IMR-90 (cell line): ENCODE measurements at regions not wholly inside any gene's neighbourhood (a gene's known extent, or its start where the extent isn't known, plus 50 kb on each side); places are given as distances from the start of the nearest gene placed in this dataset.

Experiments used
- ATAC-seq: fragments of 200-7000 bp; cut with Tn5 transposase; 2 replicates; pipeline ENCODE4 v1.9.1; 2020; ENCODE audit warnings: low read depth, mild to moderate bottlenecking, moderate library complexity
- BruUV-seq: library from RNA; stranded (reverse); fragments of 400-500 nt; replicated peaks from 2 replicates; lab custom pipeline; 2021; lab: Mats Ljungman, UMichigan
- CTCF ChIA-PET: fragments of 300-600 bp; formaldehyde crosslinking; extraction: SDS; loops from one replicate; lab custom pipeline; 2021; ENCODE audit warnings: antibody characterized with exemption; lab: Yijun Ruan, JAX
- POLR2A ChIA-PET: fragments of 300-600 bp; sonication (Branson Sonifier 250); formaldehyde crosslinking; loops from one replicate; lab custom pipeline; 2022; ENCODE audit warnings: antibody characterized with exemption; ENCODE audit not compliant: unreplicated experiment; lab: Charles Lee
- DNase-seq: peaks from one replicate; pipeline ENCODE4 v3.0.0; 2013
- H2AFZ ChIP-seq: replicated peaks from 2 replicates; pipeline ENCODE3; 2013; ENCODE audit warnings: low read length, mild to moderate bottlenecking; ENCODE audit not compliant: poor library complexity
- H2AK5ac ChIP-seq: 2 replicates; pipeline ENCODE4 v1.6.1; 2013; ENCODE audit warnings: low read depth, low read length, inconsistent platforms
- H2AK9ac ChIP-seq: replicated peaks from 2 replicates; pipeline ENCODE3; 2013; ENCODE audit warnings: mild to moderate bottlenecking, low read depth, low read length, moderate library complexity; ENCODE audit not compliant: poor library complexity
- H2BK120ac ChIP-seq: 2 replicates; pipeline ENCODE4 v1.6.1; 2013; ENCODE audit warnings: low read depth, low read length, inconsistent platforms
- H2BK15ac ChIP-seq: 3 replicates; pipeline ENCODE4 v1.6.1; 2013; ENCODE audit warnings: low read depth, low read length, inconsistent platforms
- H2BK20ac ChIP-seq: 2 replicates; pipeline ENCODE4 v1.6.1; 2013; ENCODE audit warnings: low read depth, mild to moderate bottlenecking, inconsistent platforms, low read length, moderate library complexity
- H2BK5ac ChIP-seq: 2 replicates; pipeline ENCODE4 v1.6.1; 2013; ENCODE audit warnings: mild to moderate bottlenecking, low read depth, low read length, inconsistent platforms; ENCODE audit not compliant: poor library complexity, severe bottlenecking
- H3K14ac ChIP-seq: replicated peaks from 2 replicates; pipeline ENCODE4 v1.6.1; 2013; ENCODE audit warnings: low read depth, low read length, inconsistent platforms
- H3K18ac ChIP-seq: 2 replicates; pipeline ENCODE4 v1.6.1; 2013; ENCODE audit warnings: low read depth, low read length, control low read depth
- H3K23ac ChIP-seq: 2 replicates; pipeline ENCODE4 v1.6.1; 2013; ENCODE audit warnings: low read depth, low read length, inconsistent platforms
- H3K27ac ChIP-seq: 2 replicates; pipeline ENCODE4 v1.5.1; 2013; ENCODE audit warnings: mild to moderate bottlenecking, control low read depth, low read length; ENCODE audit not compliant: insufficient read depth
- H3K27me3 ChIP-seq: 2 replicates; pipeline ENCODE4 v1.6.1; 2013; ENCODE audit warnings: low read length; ENCODE audit not compliant: control insufficient read depth, insufficient read depth
- H3K36me3 ChIP-seq: 2 replicates; pipeline ENCODE4 v1.6.1; 2013; ENCODE audit warnings: low read length, mixed read lengths; ENCODE audit not compliant: control insufficient read depth, insufficient read depth
- H3K4ac ChIP-seq: 2 replicates; pipeline ENCODE4 v1.6.1; 2013; ENCODE audit warnings: low read depth, low read length, inconsistent platforms
- H3K4me1 ChIP-seq: 2 replicates; pipeline ENCODE4 v1.6.1; 2013; ENCODE audit warnings: low read length, mixed read lengths; ENCODE audit not compliant: control insufficient read depth, insufficient read depth
- H3K4me2 ChIP-seq: 2 replicates; pipeline ENCODE4 v1.6.1; 2013; ENCODE audit warnings: low read depth, mild to moderate bottlenecking, control low read depth, low read length, moderate library complexity
- H3K4me3 ChIP-seq: 2 replicates; pipeline ENCODE4 v1.5.1; 2013; ENCODE audit warnings: low read depth, mild to moderate bottlenecking, control low read depth, low read length, moderate library complexity; ENCODE audit not compliant: insufficient read depth
- H3K56ac ChIP-seq: 2 replicates; pipeline ENCODE4 v1.6.1; 2013; ENCODE audit warnings: low read length, inconsistent platforms; ENCODE audit not compliant: insufficient read depth; ENCODE audit errors: extremely low read depth
- H3K79me1 ChIP-seq, 2 experiments: 2 replicates each; pipeline ENCODE4 v1.6.1; 2013; ENCODE audit warnings: low read length in 2 of 2, inconsistent platforms in 1 of 2, low read depth in 1 of 2
- H3K9ac ChIP-seq: 2 replicates; pipeline ENCODE4 v1.6.1; 2013; ENCODE audit warnings: low read depth, low read length, control low read depth
- H3K9me1 ChIP-seq: 2 replicates; pipeline ENCODE4 v1.6.1; 2013; ENCODE audit warnings: low read length, inconsistent platforms; ENCODE audit not compliant: insufficient read depth
- H3K9me3 ChIP-seq: 2 replicates; pipeline ENCODE4 v1.6.1; 2013; ENCODE audit warnings: low read length; ENCODE audit not compliant: control insufficient read depth, insufficient read depth
- H4K20me1 ChIP-seq: 2 replicates; pipeline ENCODE4 v1.6.1; 2013; ENCODE audit warnings: low read length, inconsistent platforms; ENCODE audit not compliant: insufficient read depth
- H4K5ac ChIP-seq: 2 replicates; pipeline ENCODE4 v1.6.1; 2013; ENCODE audit warnings: mild to moderate bottlenecking, low read depth, low read length, control low read depth
- H4K8ac ChIP-seq, 2 experiments: 2 replicates each; pipeline ENCODE4 v1.6.1; 2013; ENCODE audit warnings: low read depth in 2 of 2, low read length in 2 of 2, control low read depth in 1 of 2, inconsistent platforms in 1 of 2
- H4K91ac ChIP-seq: 2 replicates; pipeline ENCODE4 v1.6.1; 2013; ENCODE audit warnings: low read depth, low read length, inconsistent platforms; ENCODE audit not compliant: insufficient read depth
- BHLHE40 ChIP-seq: fragments of 150-350 bp; IDR thresholded peaks from 2 replicates; pipeline ENCODE4 v1.6.1; 2016; ENCODE audit warnings: mild to moderate bottlenecking, low read depth, low read length
- CEBPB ChIP-seq: IDR thresholded peaks from 2 replicates; pipeline ENCODE4 v1.6.1; 2012; ENCODE audit warnings: low read depth, low read length, improper control_type of control experiment
- CHD1 ChIP-seq: IDR thresholded peaks from 2 replicates; pipeline ENCODE4 v1.6.1; 2012; ENCODE audit warnings: low read depth, low read length, improper control_type of control experiment
- CTCF ChIP-seq: conservative IDR thresholded peaks from 2 replicates; pipeline ENCODE4 v1.5.1; 2012; ENCODE audit warnings: mild to moderate bottlenecking, low read depth, low read length, improper control_type of control experiment
- ELK1 ChIP-seq: fragments of 150-350 bp; IDR thresholded peaks from 2 replicates; pipeline ENCODE4 v1.6.1; 2016; ENCODE audit warnings: low read depth, mild to moderate bottlenecking, low read length, moderate library complexity, borderline replicate concordance
- FOS ChIP-seq: fragments of 150-350 bp; IDR thresholded peaks from 2 replicates; pipeline ENCODE4 v1.6.1; 2016; ENCODE audit warnings: low read depth, low read length
- MAFK ChIP-seq: IDR thresholded peaks from 2 replicates; pipeline ENCODE4 v1.6.1; 2012; ENCODE audit warnings: low read depth, low read length, improper control_type of control experiment
- MAZ ChIP-seq: IDR thresholded peaks from 2 replicates; pipeline ENCODE4 v1.6.1; 2012; ENCODE audit warnings: low read depth, mild to moderate bottlenecking, low read length, improper control_type of control experiment, moderate library complexity, borderline replicate concordance
- MXI1 ChIP-seq: IDR thresholded peaks from 2 replicates; pipeline ENCODE4 v1.6.1; 2012; ENCODE audit warnings: low read depth, mild to moderate bottlenecking, low read length, moderate library complexity, borderline replicate concordance
- NFE2L2 ChIP-seq: fragments of 150-350 bp; IDR thresholded peaks from 2 replicates; pipeline ENCODE4 v1.6.1; 2016; ENCODE audit warnings: low read depth, mild to moderate bottlenecking, low read length
- POLR2A ChIP-seq: IDR thresholded peaks from 2 replicates; pipeline ENCODE4 v1.6.1; 2012; ENCODE audit warnings: mild to moderate bottlenecking, low read depth, low read length
- RAD21 ChIP-seq: IDR thresholded peaks from 2 replicates; pipeline ENCODE4 v1.6.1; 2012; ENCODE audit warnings: low read length, improper control_type of control experiment
- RCOR1 ChIP-seq: IDR thresholded peaks from 2 replicates; pipeline ENCODE4 v1.6.1; 2012; ENCODE audit warnings: mild to moderate bottlenecking, low read length, improper control_type of control experiment; ENCODE audit not compliant: insufficient replicate concordance
- RFX5 ChIP-seq: IDR thresholded peaks from 2 replicates; pipeline ENCODE4 v1.8.0; 2012; ENCODE audit warnings: low read depth, mild to moderate bottlenecking, low read length, moderate library complexity
- SMC3 ChIP-seq: fragments of 150-350 bp; IDR thresholded peaks from 2 replicates; pipeline ENCODE4 v1.6.1; 2016; ENCODE audit warnings: low read depth, mild to moderate bottlenecking, antibody characterized with exemption, low read length, moderate library complexity
- USF2 ChIP-seq: fragments of 150-350 bp; IDR thresholded peaks from 2 replicates; pipeline ENCODE4 v1.6.1; 2017; ENCODE audit warnings: mild to moderate bottlenecking, antibody characterized with exemption, low read length, low read depth
- WGBS, 2 experiments: methylation state at CpG; one replicate each; pipeline versions ENCODE4 v1.1.5 to v1.1.7; 2013; ENCODE audit warnings: missing lambda C conversion rate in 2 of 2; ENCODE audit not compliant: insufficient read length in 1 of 2; ENCODE audit errors: extremely low coverage in 2 of 2; 5-methylcytosine and 5-hydroxymethylcytosine counted together
- dilution Hi-C: fragments of 300-500 bp; cut with HindIII; formaldehyde crosslinking; loops from one replicate; pipeline ENCODE4 v1.14.3; 2018; ENCODE audit warnings: low sequenced_read_pairs; ENCODE audit not compliant: unreplicated experiment
- in situ Hi-C: fragments of 300-500 bp; cut with MboI; formaldehyde crosslinking; loops from 3 replicates; pipeline ENCODE4 v1.14.3; 2019; ENCODE audit warnings: low sequenced_read_pairs, inconsistent platforms, mixed read lengths
- intact Hi-C: fragments of 100-400 bp; cut with micrococcal nuclease; formaldehyde crosslinking; loops from 2 replicates; pipeline ENCODE4 v1.10.0; 2022

GRCh38 chr12:91643763-91644162 is 461.1 kb upstream of the DCN start:
- TF ChIP-seq CHD1 (no peak), MAZ (no peak), POLR2A (no peak), CTCF (no peak), RCOR1 (no peak), MXI1 (no peak), FOS (no peak), SMC3 (no peak), RAD21 (no peak), BHLHE40 (no peak), CEBPB (no peak), MAFK (no peak), USF2 (no peak), NFE2L2 (no peak), RFX5 (no peak), ELK1 (no peak)
- Histone ChIP-seq H3K18ac (no peak overlapping the region), H3K36me3 (no peaks in the 10 kb centered on the region), H3K9ac (no peak overlapping the region), H2AK9ac (no peak overlapping the region), H2BK15ac (no peak overlapping the region), H3K4ac (no peak overlapping the region), H3K9me1 (no peaks in the 10 kb centered on the region), H3K4me3 (no peak overlapping the region), H3K4me1 (no peaks in the 10 kb centered on the region), H3K27ac (no peak overlapping the region), H3K14ac (no peak overlapping the region), H2BK120ac (no peak overlapping the region), H3K79me1 (no peaks in the 10 kb centered on the region), H2BK5ac (no peak overlapping the region), H4K5ac (no peak overlapping the region), H2BK20ac (no peak overlapping the region), H4K8ac (no peak overlapping the region), H4K20me1 (no peaks in the 10 kb centered on the region), H3K56ac (no peak overlapping the region), H2AFZ (no peak overlapping the region), H4K91ac (no peak overlapping the region), H2AK5ac (no peak overlapping the region), H3K9me3 (no peaks in the 10 kb centered on the region), H3K4me2 (no peak overlapping the region), H3K23ac (no peak overlapping the region), H3K27me3 (no peaks in the 10 kb centered on the region; the same call in 1 of the 2 replicates)
- WGBS, 2 experiments = no CpG with 5 or more reads among the region's 2 CpGs
- no TSS peak for BruUV-seq
- ATAC-seq (no peak), DNase-seq (no peak)
- intact Hi-C loops (no loop called here), dilution Hi-C loops (no loop called here), in situ Hi-C loops (no loop called here)
- ChIA-PET POLR2A (no interaction called here), CTCF (no interaction called here)
